HFF-Myc (cell line): ENCODE measurements at regions not wholly inside any gene's neighbourhood (a gene's known extent, or its start where the extent isn't known, plus 50 kb on each side); places are given as distances from the start of the nearest gene placed in this dataset.

Experiments used
- DNase-seq: peaks from one replicate; pipeline ENCODE4 v3.0.0-alpha.2; 2011; ENCODE audit warnings: low read depth; ENCODE audit errors: extremely low read depth
- H3K4me3 ChIP-seq: replicated peaks from 2 replicates; pipeline ENCODE4 v1.5.1; 2011; ENCODE audit warnings: low read depth, mild to moderate bottlenecking, control low read depth, low read length
- CTCF ChIP-seq: IDR thresholded peaks from 2 replicates; pipeline ENCODE4 v1.5.1; 2012; ENCODE audit warnings: mild to moderate bottlenecking, low read depth, low read length, control low read depth; ENCODE audit errors: missing control alignments

- no peak for DNase-seq
- TF ChIP-seq CTCF: no peak
- no peak overlapping the region for H3K4me3 ChIP-seq
Measured at GRCh38 chr2:20935168-20935775, 108.6 kb downstream of the APOB start.

GRCh38 chr2:20934236-20934635 is 109.6 kb downstream of the APOB start:
- no peak for TF ChIP-seq CTCF
- H3K4me3 ChIP-seq: no peak overlapping the region
- no peak for DNase-seq

GRCh38 chr2:20933714-20934113 is 110.2 kb downstream of the APOB start:
- H3K4me3 ChIP-seq: no peak overlapping the region
- DNase-seq: no peak
- TF ChIP-seq CTCF: no peak

GRCh38 chr2:20931346-20931745 is 108.4 kb upstream of the LDAH start:
- H3K4me3 ChIP-seq: no peak overlapping the region
- no peak for DNase-seq
- TF ChIP-seq CTCF: no peak

GRCh38 chr2:20930928-20931327 is 108.0 kb upstream of the LDAH start:
- no peak overlapping the region for H3K4me3 ChIP-seq
- peak; percentile 2 for DNase-seq
- no peak for TF ChIP-seq CTCF

- DNase-seq: no peak
- no peak for TF ChIP-seq CTCF
- H3K4me3 ChIP-seq: no peak overlapping the region
Measured at GRCh38 chr2:20929721-20930120, 106.8 kb upstream of the LDAH start.

GRCh38 chr2:20928617-20929016 is 105.7 kb upstream of the LDAH start:
- TF ChIP-seq CTCF: no peak
- DNase-seq: no peak
- no peak overlapping the region for H3K4me3 ChIP-seq
